Loucy (cell line): ENCODE measurements at regions not wholly inside any gene's neighbourhood (a gene's known extent, or its start where the extent isn't known, plus 50 kb on each side); places are given as distances from the start of the nearest gene placed in this dataset.

ENCODE experiments used
- H2AFZ ChIP-seq: fragments of 200-600 bp; sonication (generic); 2 replicates; pipeline ENCODE4 v1.6.0; 2016; ENCODE audit warnings: antibody characterized with exemption, mild to moderate bottlenecking, low read length, moderate library complexity
- H3F3A ChIP-seq: fragments of 200-600 bp; 2 replicates; pipeline ENCODE4 v1.6.0; 2016; ENCODE audit warnings: antibody characterized with exemption, low read depth, mild to moderate bottlenecking
- H3K27me3 ChIP-seq: fragments of 200-600 bp; sonication (generic); 2 replicates; pipeline ENCODE4 v1.6.1; 2014; ENCODE audit warnings: low read length, mild to moderate bottlenecking; ENCODE audit not compliant: insufficient read depth, poor library complexity, severe bottlenecking
- H3K36me3 ChIP-seq: fragments of 200-600 bp; sonication (generic); 2 replicates; pipeline ENCODE4 v1.6.1; 2016; ENCODE audit warnings: low read length; ENCODE audit not compliant: insufficient read depth
- H3K4me1 ChIP-seq: fragments of 200-600 bp; sonication (generic); 2 replicates; pipeline ENCODE4 v1.5.1; 2014; ENCODE audit warnings: low read length, mild to moderate bottlenecking; ENCODE audit not compliant: insufficient read depth, poor library complexity, severe bottlenecking
- H3K4me2 ChIP-seq: fragments of 200-600 bp; sonication (generic); 2 replicates; pipeline ENCODE4 v1.6.0; 2014; ENCODE audit warnings: antibody characterized with exemption, low read length, low read depth, mild to moderate bottlenecking; ENCODE audit not compliant: poor library complexity, severe bottlenecking
- H3K4me3 ChIP-seq: fragments of 200-600 bp; sonication (generic); 2 replicates; pipeline ENCODE4 v1.5.1; 2014; ENCODE audit warnings: low read length, mild to moderate bottlenecking, mixed read lengths; ENCODE audit not compliant: poor library complexity, severe bottlenecking
- H3K79me2 ChIP-seq: fragments of 200-600 bp; sonication (generic); 2 replicates; pipeline ENCODE4 v1.6.1; 2014; ENCODE audit warnings: low read length; ENCODE audit not compliant: insufficient read depth
- H3K9ac ChIP-seq: fragments of 200-600 bp; sonication (generic); 2 replicates; pipeline ENCODE4 v1.6.0; 2014; ENCODE audit warnings: mild to moderate bottlenecking, low read depth, low read length, moderate library complexity; ENCODE audit not compliant: poor library complexity, severe bottlenecking
- H3K9me2 ChIP-seq: fragments of 200-600 bp; sonication (generic); replicated peaks from 2 replicates; pipeline ENCODE4 v1.6.1; 2016; ENCODE audit warnings: low read depth, low read length, mixed read lengths
- H3K9me3 ChIP-seq: fragments of 200-600 bp; sonication (generic); 2 replicates; pipeline ENCODE4 v1.6.1; 2014; ENCODE audit warnings: mild to moderate bottlenecking, antibody characterized with exemption, low read length, low read depth; ENCODE audit not compliant: insufficient read depth
- H4K20me1 ChIP-seq: fragments of 200-600 bp; sonication (generic); 2 replicates; pipeline ENCODE4 v1.6.0; 2014; ENCODE audit warnings: antibody characterized with exemption, low read length, mild to moderate bottlenecking; ENCODE audit not compliant: insufficient read depth, poor library complexity, severe bottlenecking
- CTCF ChIP-seq: fragments of 200-600 bp; sonication (generic); conservative IDR thresholded peaks from 2 replicates; pipeline ENCODE4 v1.5.1; 2014; ENCODE audit warnings: mild to moderate bottlenecking, antibody characterized with exemption, low read length
- EZH2phosphoT487 ChIP-seq: fragments of 200-600 bp; IDR thresholded peaks from 2 replicates; pipeline ENCODE4 v1.6.1; 2018; ENCODE audit warnings: antibody characterized with exemption, mild to moderate bottlenecking, moderate library complexity, borderline replicate concordance

GRCh38 chr12:28955931-28956330, 193.1 kb upstream of the FAR2 start:
- Histone ChIP-seq H3F3A (no peaks in the 10 kb centered on the region), H3K9me3 (no peaks in the 10 kb centered on the region), H3K4me2 (no peak overlapping the region), H3K27me3 (no peaks in the 10 kb centered on the region), H3K4me1 (peaks cover 5% of the 10 kb centered on the region), H2AFZ (peak overlapping the region; percentile 13; the same call in 1 of the 2 replicates), H4K20me1 (no peaks in the 10 kb centered on the region), H3K4me3 (no peak overlapping the region), H3K9ac (no peak overlapping the region), H3K79me2 (no peaks in the 10 kb centered on the region), H3K36me3 (no peaks in the 10 kb centered on the region), H3K9me2 (no peaks in the 10 kb centered on the region)
- TF ChIP-seq CTCF (no peak), EZH2phosphoT487 (no peak)

- no peak overlapping the region for H2AFZ ChIP-seq
- H3K9me3 ChIP-seq: no peaks in the 10 kb centered on the region
Observed at GRCh38 chr12:28958553-28959195, 190.4 kb upstream of the FAR2 start.

GRCh38 chr12:28961948-28962384, 187.1 kb upstream of the FAR2 start:
- Histone ChIP-seq H3K79me2 (no peaks in the 10 kb centered on the region), H3K4me3 (no peak overlapping the region), H2AFZ (no peak overlapping the region), H3K36me3 (no peaks in the 10 kb centered on the region), H3K27me3 (no peaks in the 10 kb centered on the region), H3K9me2 (no peaks in the 10 kb centered on the region), H3K4me1 (no peaks in the 10 kb centered on the region), H3K4me2 (no peak overlapping the region), H3F3A (no peaks in the 10 kb centered on the region), H3K9ac (no peak overlapping the region), H4K20me1 (no peaks in the 10 kb centered on the region), H3K9me3 (no peaks in the 10 kb centered on the region)
- TF ChIP-seq CTCF (no peak), EZH2phosphoT487 (no peak)

More at GRCh38 chr12:28958553-28959195, 190.4 kb upstream of the FAR2 start:
- H3K9me2 ChIP-seq: no peaks in the 10 kb centered on the region
- no peak overlapping the region for H3K4me2 ChIP-seq
- TF ChIP-seq EZH2phosphoT487 (no peak), CTCF (no peak)
- H3K79me2 ChIP-seq: no peaks in the 10 kb centered on the region
- no peaks in the 10 kb centered on the region for H3K36me3 ChIP-seq
- H3K27me3 ChIP-seq: no peaks in the 10 kb centered on the region
- no peak overlapping the region for H3K4me3 ChIP-seq
- no peaks in the 10 kb centered on the region for H4K20me1 ChIP-seq
- peaks cover 5% of the 10 kb centered on the region for H3K4me1 ChIP-seq
- H3K9ac ChIP-seq: no peak overlapping the region
- no peaks in the 10 kb centered on the region for H3F3A ChIP-seq
